Naive thymus-derived CD8-positive, alpha-beta T cell (primary cell): ENCODE measurements at regions not wholly inside any gene's neighbourhood (a gene's known extent, or its start where the extent isn't known, plus 50 kb on each side); places are given as distances from the start of the nearest gene placed in this dataset.
A peak's percentile ranks its signal among the peaks of the same experiment; 100 is the strongest.
"Not testable (repeated sequence)": the region's sequence is repeated elsewhere in the genome, so short reads cannot be mapped to it uniquely, and the experiment has no call there.

Experiments
- ATAC-seq, 2 donors: fragments of 150-1000 bp; cut with Tn5 transposase in 1 of 2; sonication (Bioruptor Pico), chemical (Tn5 transposase) in 1 of 2; 1 replicate in 1 of 2; 2 replicates in 1 of 2; pipeline ENCODE4 v1.10.0; 2021; ENCODE audit warnings: mild to moderate bottlenecking in 2 of 2, moderate library complexity in 2 of 2
- POLR2A ChIA-PET: fragments of 350-600 bp; sonication (Branson Sonifier 250); formaldehyde crosslinking; loops from one replicate; lab custom pipeline; 2021; ENCODE audit warnings: antibody characterized with exemption; lab: Charles Lee
- DNase-seq, 10 donors: peaks; one replicate each; pipeline versions ENCODE4 v3.0.0 to v3.0.0-alpha.2; 2020 to 2022
- H3K27ac Mint-ChIP-seq, 10 donors: one replicate each; pipeline ENCODE4 v1.8.0; 2020 to 2022; ENCODE audit warnings: mild to moderate bottlenecking in 10 of 10, mixed read lengths in 10 of 10, moderate library complexity in 4 of 10, inconsistent platforms in 1 of 10
- H3K27me3 Mint-ChIP-seq, 5 donors: one replicate each; pipeline ENCODE4 v1.8.0; 2021 to 2022; ENCODE audit warnings: mixed read lengths in 5 of 5
- H3K36me3 Mint-ChIP-seq, 3 donors: one replicate each; pipeline ENCODE4 v1.8.0; 2020 to 2022; ENCODE audit warnings: mixed read lengths in 3 of 3, mild to moderate bottlenecking in 2 of 3, inconsistent platforms in 1 of 3
- H3K4me1 Mint-ChIP-seq, 4 donors: one replicate each; pipeline ENCODE4 v1.8.0; 2021 to 2022; ENCODE audit warnings: mixed read lengths in 4 of 4
- H3K4me3 Mint-ChIP-seq, 10 donors: one replicate each; pipeline ENCODE4 v1.8.0; 2020 to 2022; ENCODE audit warnings: mild to moderate bottlenecking in 10 of 10, mixed read lengths in 10 of 10, moderate library complexity in 6 of 10, inconsistent platforms in 1 of 10
- H3K9me3 Mint-ChIP-seq, 9 donors: one replicate each; pipeline ENCODE4 v1.8.0; 2020 to 2022; ENCODE audit warnings: mixed read lengths in 9 of 9, mild to moderate bottlenecking in 3 of 9, inconsistent platforms in 1 of 9, moderate library complexity in 1 of 9

- POLR2A ChIA-PET = interaction anchor here (0.6 kb wide), 1 partner anchor 878 kb away, joined by 4 read pairs; no protein-coding TSS in a partner anchor
- DNase-seq (peak in 9 of 10 donors; percentile 8 to 74 (median 45)), ATAC-seq (peak; percentile 74 to 75)
- not testable (repeated sequence) for H3K36me3 Mint-ChIP-seq, H3K9me3 Mint-ChIP-seq, H3K27me3 Mint-ChIP-seq
- Mint-ChIP-seq H3K27ac (peak overlapping the region; percentile 67 to 95 (median 87)), H3K4me3 (peak overlapping the region; percentile 71 to 96 (median 94)), H3K4me1 (peaks cover 3 to 11% (median 4%) of the 10 kb centered on the region in 4 donors)
Observed at GRCh38 chr10:46786518-46787320, 124.5 kb upstream of the PTPN20 start.

GRCh38 chr10:46787321-46787615 lies 124.0 kb upstream of the PTPN20 start:
- peak; percentile 68 to 82 for ATAC-seq
- POLR2A ChIA-PET = no interaction called here
- H3K27ac Mint-ChIP-seq = peak overlapping the region in 9 of 10 donors; percentile 67 to 95 (median 87)
- H3K27me3 Mint-ChIP-seq = no peaks in the 10 kb centered on the region
- peaks cover 3 to 8% (median 4%) of the 10 kb centered on the region in 4 donors for H3K4me1 Mint-ChIP-seq
- peaks cover 0 to 2% (median 0%) of the 10 kb centered on the region in 3 donors for H3K36me3 Mint-ChIP-seq
- peak overlapping the region; percentile 71 to 96 (median 94) for H3K4me3 Mint-ChIP-seq
- no peaks in the 10 kb centered on the region for H3K9me3 Mint-ChIP-seq
- DNase-seq = peak in 7 of 10 donors; percentile 10 to 74 (median 36)

GRCh38 chr10:46792657-46793357 lies 118.4 kb upstream of the PTPN20 start:
- H3K4me3 Mint-ChIP-seq, ATAC-seq, H3K27me3 Mint-ChIP-seq, POLR2A ChIA-PET, DNase-seq, H3K4me1 Mint-ChIP-seq, H3K27ac Mint-ChIP-seq, H3K36me3 Mint-ChIP-seq, H3K9me3 Mint-ChIP-seq: not testable (repeated sequence)

GRCh38 chr10:46796351-46796750 lies 114.9 kb upstream of the PTPN20 start:
- peak overlapping the region in 1 of 10 donors; percentile 30 for H3K27ac Mint-ChIP-seq
- H3K36me3 Mint-ChIP-seq = peaks cover 0 to 11% (median 0%) of the 10 kb centered on the region in 3 donors
- H3K4me1 Mint-ChIP-seq, DNase-seq, POLR2A ChIA-PET, H3K27me3 Mint-ChIP-seq, H3K9me3 Mint-ChIP-seq, H3K4me3 Mint-ChIP-seq, ATAC-seq: not testable (repeated sequence)

GRCh38 chr10:46802010-46802409 lies 109.2 kb upstream of the PTPN20 start:
- H3K27ac Mint-ChIP-seq, H3K27me3 Mint-ChIP-seq, ATAC-seq, DNase-seq, POLR2A ChIA-PET, H3K9me3 Mint-ChIP-seq, H3K36me3 Mint-ChIP-seq, H3K4me1 Mint-ChIP-seq, H3K4me3 Mint-ChIP-seq: not testable (repeated sequence)

GRCh38 chr10:46803082-46803481 lies 108.1 kb upstream of the PTPN20 start:
- H3K9me3 Mint-ChIP-seq, DNase-seq, H3K36me3 Mint-ChIP-seq, POLR2A ChIA-PET, H3K4me3 Mint-ChIP-seq, ATAC-seq, H3K4me1 Mint-ChIP-seq, H3K27me3 Mint-ChIP-seq, H3K27ac Mint-ChIP-seq: not testable (repeated sequence)

- POLR2A ChIA-PET, H3K4me1 Mint-ChIP-seq, DNase-seq, H3K36me3 Mint-ChIP-seq, ATAC-seq, H3K27ac Mint-ChIP-seq, H3K9me3 Mint-ChIP-seq, H3K27me3 Mint-ChIP-seq, H3K4me3 Mint-ChIP-seq: not testable (repeated sequence)
Observed at GRCh38 chr10:46810222-46810621, 101.0 kb upstream of the PTPN20 start.

- H3K27me3 Mint-ChIP-seq, H3K4me3 Mint-ChIP-seq, H3K27ac Mint-ChIP-seq, DNase-seq, H3K4me1 Mint-ChIP-seq, H3K9me3 Mint-ChIP-seq, H3K36me3 Mint-ChIP-seq, POLR2A ChIA-PET, ATAC-seq: not testable (repeated sequence)
Observed at GRCh38 chr10:46816126-46816525, 95.1 kb upstream of the PTPN20 start.

- H3K27me3 Mint-ChIP-seq, ATAC-seq, H3K9me3 Mint-ChIP-seq, POLR2A ChIA-PET, H3K36me3 Mint-ChIP-seq, DNase-seq, H3K27ac Mint-ChIP-seq, H3K4me3 Mint-ChIP-seq, H3K4me1 Mint-ChIP-seq: not testable (repeated sequence)
Observed at GRCh38 chr10:46840393-46841050, 70.7 kb upstream of the PTPN20 start.

- H3K4me3 Mint-ChIP-seq, H3K4me1 Mint-ChIP-seq, POLR2A ChIA-PET, H3K9me3 Mint-ChIP-seq, H3K27me3 Mint-ChIP-seq, H3K27ac Mint-ChIP-seq, H3K36me3 Mint-ChIP-seq, ATAC-seq: not testable (repeated sequence)
- peak in 1 of 10 donors; percentile 0 for DNase-seq
Observed at GRCh38 chr10:46841051-46841593, 70.1 kb upstream of the PTPN20 start.

- H3K4me1 Mint-ChIP-seq, H3K27me3 Mint-ChIP-seq, POLR2A ChIA-PET, DNase-seq, H3K27ac Mint-ChIP-seq, ATAC-seq, H3K36me3 Mint-ChIP-seq, H3K4me3 Mint-ChIP-seq, H3K9me3 Mint-ChIP-seq: not testable (repeated sequence)
Observed at GRCh38 chr10:46845194-46845593, 66.0 kb upstream of the PTPN20 start.

- H3K36me3 Mint-ChIP-seq, H3K9me3 Mint-ChIP-seq, POLR2A ChIA-PET, DNase-seq, H3K27me3 Mint-ChIP-seq, H3K27ac Mint-ChIP-seq, H3K4me3 Mint-ChIP-seq, ATAC-seq, H3K4me1 Mint-ChIP-seq: not testable (repeated sequence)
Observed at GRCh38 chr10:46845640-46846039, 65.6 kb upstream of the PTPN20 start.

GRCh38 chr10:46860753-46861152 lies 50.5 kb upstream of the PTPN20 start:
- H3K4me1 Mint-ChIP-seq, H3K4me3 Mint-ChIP-seq, ATAC-seq, H3K27ac Mint-ChIP-seq, POLR2A ChIA-PET, DNase-seq, H3K36me3 Mint-ChIP-seq, H3K27me3 Mint-ChIP-seq, H3K9me3 Mint-ChIP-seq: not testable (repeated sequence)
